ENCODE measurements at regions not wholly inside any gene's neighbourhood (a gene's known extent, or its start where the extent isn't known, plus 50 kb on each side); places are given as distances from the start of the nearest gene placed in this dataset.

- H3K36me3 ChIP-seq (ENCODE audit: low read length), result no peaks in the 10 kb centered on the region
- no peak overlapping the region for H3K4me2 ChIP-seq (ENCODE audit: low read depth, low read length, poor library complexity, severe bottlenecking)
- H4K20me1 ChIP-seq (ENCODE audit: low read depth, low read length), result no peaks in the 10 kb centered on the region
- no peaks in the 10 kb centered on the region for H3K79me2 ChIP-seq (ENCODE audit: insufficient read depth, low read length)
- H3K4me3 ChIP-seq (ENCODE audit: insufficient read depth, low read length, poor library complexity, severe bottlenecking), result no peak overlapping the region
- H3K9me3 ChIP-seq (ENCODE audit: insufficient read depth, low read length), result no peaks in the 10 kb centered on the region; the same call in 1 of the 2 replicates
- no peak for TF ChIP-seq CTCF (IDR thresholded peaks at IDR 0.05; ENCODE audit: insufficient read depth, low read length, poor library complexity, severe bottlenecking)
- TF ChIP-seq EZH2phosphoT487 (conservative IDR thresholded peaks at IDR 0.05; ENCODE audit: low read length), result no peak
- no peak overlapping the region for H3K9ac ChIP-seq (ENCODE audit: low read length)
- H3K27me3 ChIP-seq (ENCODE audit: low read length), result no peaks in the 10 kb centered on the region
- H3F3A ChIP-seq (ENCODE audit: insufficient read depth), result no peaks in the 10 kb centered on the region
- H2AFZ ChIP-seq (ENCODE audit: low read depth, low read length, severe bottlenecking), result no peak overlapping the region
- H3K9me2 ChIP-seq (replicated peaks; ENCODE audit: insufficient read depth, low read length), result no peaks in the 10 kb centered on the region
- H3K27ac ChIP-seq (ENCODE audit: low read depth, low read length), result no peak overlapping the region
Measured at GRCh38 chr6:141202626-141203025, 930.1 kb upstream of the GJE1 start.

- Histone ChIP-seq H3K27me3 (ENCODE audit: low read length) (no peaks in the 10 kb centered on the region), H3K4me3 (ENCODE audit: insufficient read depth, low read length, poor library complexity, severe bottlenecking) (no peak overlapping the region)
- TF ChIP-seq CTCF (IDR thresholded peaks at IDR 0.05; ENCODE audit: insufficient read depth, low read length, poor library complexity, severe bottlenecking) (no peak), EZH2phosphoT487 (conservative IDR thresholded peaks at IDR 0.05; ENCODE audit: low read length) (no peak)
Measured at GRCh38 chr6:141199074-141199473, 933.7 kb upstream of the GJE1 start.

GRCh38 chr6:141195251-141195832 lies 937.4 kb upstream of the GJE1 start:
- Histone ChIP-seq H3K9me2 (replicated peaks; ENCODE audit: insufficient read depth, low read length) (no peaks in the 10 kb centered on the region), H4K20me1 (ENCODE audit: low read depth, low read length) (no peaks in the 10 kb centered on the region), H3K79me2 (ENCODE audit: insufficient read depth, low read length) (no peaks in the 10 kb centered on the region), H3K36me3 (ENCODE audit: low read length) (no peaks in the 10 kb centered on the region), H3K9me3 (ENCODE audit: insufficient read depth, low read length) (no peaks in the 10 kb centered on the region; the same call in 1 of the 2 replicates), H3K4me2 (ENCODE audit: low read depth, low read length, poor library complexity, severe bottlenecking) (no peak overlapping the region), H3K27ac (ENCODE audit: low read depth, low read length) (no peak overlapping the region), H3K9ac (ENCODE audit: low read length) (no peak overlapping the region), H3K4me3 (ENCODE audit: insufficient read depth, low read length, poor library complexity, severe bottlenecking) (no peak overlapping the region), H2AFZ (ENCODE audit: low read depth, low read length, severe bottlenecking) (peak overlapping the region; percentile 78), H3F3A (ENCODE audit: insufficient read depth) (no peaks in the 10 kb centered on the region), H3K27me3 (ENCODE audit: low read length) (no peaks in the 10 kb centered on the region)
- TF ChIP-seq CTCF (IDR thresholded peaks at IDR 0.05; ENCODE audit: insufficient read depth, low read length, poor library complexity, severe bottlenecking), result no peak
- no peak for TF ChIP-seq EZH2phosphoT487 (conservative IDR thresholded peaks at IDR 0.05; ENCODE audit: low read length)

More at GRCh38 chr6:141199074-141199473, 933.7 kb upstream of the GJE1 start:
- Histone ChIP-seq H3K4me2 (ENCODE audit: low read depth, low read length, poor library complexity, severe bottlenecking) (no peak overlapping the region), H3F3A (ENCODE audit: insufficient read depth) (no peaks in the 10 kb centered on the region), H3K36me3 (ENCODE audit: low read length) (no peaks in the 10 kb centered on the region), H2AFZ (ENCODE audit: low read depth, low read length, severe bottlenecking) (no peak overlapping the region), H3K79me2 (ENCODE audit: insufficient read depth, low read length) (no peaks in the 10 kb centered on the region), H3K9me2 (replicated peaks; ENCODE audit: insufficient read depth, low read length) (no peaks in the 10 kb centered on the region), H4K20me1 (ENCODE audit: low read depth, low read length) (no peaks in the 10 kb centered on the region), H3K9ac (ENCODE audit: low read length) (no peak overlapping the region), H3K9me3 (ENCODE audit: insufficient read depth, low read length) (no peaks in the 10 kb centered on the region), H3K27ac (ENCODE audit: low read depth, low read length) (no peak overlapping the region)
